ENCODE measurements at regions not wholly inside any gene's neighbourhood (a gene's known extent, or its start where the extent isn't known, plus 50 kb on each side); places are given as distances from the start of the nearest gene placed in this dataset.
"Not testable (repeated sequence)": the region's sequence is repeated elsewhere in the genome, so short reads cannot be mapped to it uniquely, and the experiment has no call there.

GRCh38 chr10:129059977-129060376 lies 407.1 kb upstream of the MGMT start:
- no peak for FAIRE-seq

GRCh38 chr10:129063212-129063611 lies 403.8 kb upstream of the MGMT start:
- FAIRE-seq: no peak

- FAIRE-seq: no peak
Observed at GRCh38 chr10:129063877-129064276, 403.2 kb upstream of the MGMT start.

GRCh38 chr10:129066529-129066928 lies 400.5 kb upstream of the MGMT start:
- FAIRE-seq: not testable (repeated sequence)

- not testable (repeated sequence) for FAIRE-seq
Observed at GRCh38 chr10:129071411-129071810, 395.6 kb upstream of the MGMT start.

- no peak for FAIRE-seq
Observed at GRCh38 chr10:129074939-129075338, 392.1 kb upstream of the MGMT start.

- no peak for FAIRE-seq
Observed at GRCh38 chr10:129075508-129075907, 391.5 kb upstream of the MGMT start.

GRCh38 chr10:129075927-129076326 lies 391.1 kb upstream of the MGMT start:
- FAIRE-seq: no peak

GRCh38 chr10:129078346-129078745 lies 388.7 kb upstream of the MGMT start:
- no peak for FAIRE-seq

- no peak for FAIRE-seq
Observed at GRCh38 chr10:129078746-129079145, 388.3 kb upstream of the MGMT start.

- FAIRE-seq: no peak
Observed at GRCh38 chr10:129079705-129080104, 387.3 kb upstream of the MGMT start.

GRCh38 chr10:129085811-129086210 lies 381.2 kb upstream of the MGMT start:
- no peak for FAIRE-seq

- no peak for FAIRE-seq
Observed at GRCh38 chr10:129089341-129089740, 377.7 kb upstream of the MGMT start.

- FAIRE-seq: no peak
Observed at GRCh38 chr10:129090165-129090564, 376.9 kb upstream of the MGMT start.

- FAIRE-seq: no peak
Observed at GRCh38 chr10:129090618-129091366, 376.2 kb upstream of the MGMT start.

- no peak for FAIRE-seq
Observed at GRCh38 chr10:129093641-129094040, 373.4 kb upstream of the MGMT start.

- FAIRE-seq: no peak
Observed at GRCh38 chr10:129094233-129094632, 372.8 kb upstream of the MGMT start.

GRCh38 chr10:129094861-129095260 lies 372.2 kb upstream of the MGMT start:
- FAIRE-seq: no peak

GRCh38 chr10:129095680-129096064 lies 371.4 kb upstream of the MGMT start:
- FAIRE-seq: no peak

GRCh38 chr10:129096065-129096984 lies 370.7 kb upstream of the MGMT start:
- FAIRE-seq: no peak

GRCh38 chr10:129097776-129098330 lies 369.2 kb upstream of the MGMT start:
- FAIRE-seq: no peak

- FAIRE-seq: no peak
Observed at GRCh38 chr10:129098517-129098916, 368.5 kb upstream of the MGMT start.

- FAIRE-seq: no peak
Observed at GRCh38 chr10:129099486-129099885, 367.6 kb upstream of the MGMT start.

GRCh38 chr10:129099992-129100391 lies 367.0 kb upstream of the MGMT start:
- FAIRE-seq: no peak
